Pancreas (tissue), 10 donors: ENCODE measurements at regions not wholly inside any gene's neighbourhood (a gene's known extent, or its start where the extent isn't known, plus 50 kb on each side); places are given as distances from the start of the nearest gene placed in this dataset.

ENCODE experiments used
- ATAC-seq, 4 donors: fragments of 200-7000 bp; cut with Tn5 transposase; one replicate each; pipeline versions ENCODE4 v1.8.0 to v1.9.1; 2020; ENCODE audit warnings: mild to moderate bottlenecking in 4 of 4, moderate library complexity in 4 of 4
- DNase-seq, 6 donors: peaks; one replicate each; pipeline ENCODE4 v3.0.0-alpha.2; 2020
- FAIRE-seq: peaks from 2 replicates; lab custom pipeline; 2012; peaks lifted over from hg19 to GRCh38; lab: Jason Lieb, UNC
- H3K27ac ChIP-seq, 4 donors: fragments of 200-600 bp; sonication (generic); 1 replicate in 3 of 4; 2 replicates in 1 of 4; pipeline versions ENCODE4 v1.5.0 to v1.8.0; 2020
- H3K27me3 ChIP-seq, 4 donors: fragments of 200-600 bp; one replicate each; pipeline ENCODE4 v1.8.0; 2021
- H3K36me3 ChIP-seq, 3 donors: fragments of 200-600 bp; sonication (generic) in 1 of 3; one replicate each; pipeline versions ENCODE4 v1.5.0 to v1.8.0; 2020 to 2021
- H3K4me1 ChIP-seq, 3 donors: fragments of 200-600 bp; one replicate each; pipeline ENCODE4 v1.8.0; 2021
- H3K4me3 ChIP-seq, 4 donors: fragments of 200-600 bp; sonication (generic) in 2 of 4; one replicate each; pipeline versions ENCODE4 v1.5.0 to v1.8.0; 2020 to 2021
- H3K9me3 ChIP-seq, 4 donors: fragments of 200-600 bp; one replicate each; pipeline ENCODE4 v1.8.0; 2021
- CTCF ChIP-seq, 4 donors: fragments of 200-600 bp; sonication (generic) in 3 of 4; IDR thresholded peaks; one replicate each; pipeline versions ENCODE4 v1.5.0 to v1.8.0; 2021; ENCODE audit warnings: antibody characterized with exemption in 4 of 4
- WGBS, 2 donors: extraction: QIAGEN DNeasy Blood & Tissue Kit; methylation state at CpG; one replicate each; pipeline ENCODE4 v1.1.7; 2013; 5-methylcytosine and 5-hydroxymethylcytosine counted together
- intact Hi-C, 3 donors: fragments of 100-400 bp; cut with DNase I; formaldehyde crosslinking; loops; one replicate each; pipeline versions ENCODE4 v1.11.1 to v1.14.2; 2022
- donor health status: healthy with polysubstance abuse.
- donor health status: DM: no; HTN: no; CAD: no; lungs with moderate emphysema.
- donor health status: DM: no; HTN: no; CAD: no.
- donor health status: control.
- donor health status: control.
- donor health status: Bipolar disorder and iron deficiency.
- donor health status: DM: yes; HTN: yes; CAD: no.
- donor health status: DM: no; HTN: no; CAD: no.
- donor health status: DM: no; HTN: no; CAD: no.
- donor health status: DM: yes; HTN: yes; CAD: no.

- FAIRE-seq (no peak), ATAC-seq (peak in 1 of 4 donors; percentile 13), DNase-seq (no peak)
- Histone ChIP-seq H3K27ac (peak overlapping the region in 1 of 4 donors; percentile 12), H3K36me3 (no peaks in the 10 kb centered on the region), H3K4me3 (no peak overlapping the region), H3K4me1 (peaks cover 0 to 9% (median 2%) of the 10 kb centered on the region in 3 donors), H3K9me3 (no peaks in the 10 kb centered on the region), H3K27me3 (no peaks in the 10 kb centered on the region)
- no peak for TF ChIP-seq CTCF (IDR thresholded peaks at IDR 0.05)
- WGBS, 2 donors: 88 to 93% methylated on average over 16 to 17 of the region's 17 CpGs
- intact Hi-C loops: no loop called here
Measured at GRCh38 chr13:24006520-24007248, 109.4 kb upstream of the C1QTNF9B start.

DNA sequence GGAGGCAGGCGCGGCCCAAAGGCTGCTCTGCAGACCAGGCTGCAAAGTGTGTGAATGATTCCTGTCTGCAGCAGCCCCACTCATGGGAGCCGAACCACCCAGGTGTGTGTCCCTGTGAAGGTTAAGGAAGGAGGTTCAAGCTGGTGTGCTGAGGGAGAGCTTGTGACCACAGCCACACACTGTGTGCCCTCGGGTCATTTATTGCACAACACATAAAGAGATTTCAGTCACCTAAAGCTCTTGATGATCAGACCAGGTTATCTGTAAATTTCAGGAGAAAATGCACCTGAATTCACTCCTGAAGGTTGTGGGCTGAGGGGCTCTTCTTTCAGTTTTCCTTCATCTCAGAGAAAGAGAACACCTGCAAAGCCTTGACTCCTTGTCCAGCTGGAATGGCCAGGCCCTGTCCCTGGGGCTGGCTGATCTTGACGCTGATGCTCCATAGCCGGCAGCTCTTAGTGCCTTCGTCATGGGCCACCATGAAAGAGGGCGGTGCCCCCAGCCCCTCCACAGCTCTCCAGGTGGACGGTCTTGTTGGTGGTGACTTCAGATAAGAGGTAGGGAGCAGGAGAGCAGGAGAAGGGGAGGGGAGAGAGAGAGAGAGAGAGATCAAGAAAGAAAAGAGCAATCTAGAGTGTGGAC lies 110.8 kb upstream of the C1QTNF9B start:
- ATAC-seq: no peak
- Histone ChIP-seq H3K27ac (no peak overlapping the region), H3K4me1 (peaks cover 0 to 9% (median 2%) of the 10 kb centered on the region in 3 donors), H3K4me3 (no peak overlapping the region), H3K9me3 (no peaks in the 10 kb centered on the region), H3K36me3 (no peaks in the 10 kb centered on the region), H3K27me3 (no peaks in the 10 kb centered on the region)
- no peak for DNase-seq
- intact Hi-C loops: no loop called here
- no peak for TF ChIP-seq CTCF (IDR thresholded peaks at IDR 0.05)
- 87 to 93% methylated on average over 9 of the region's 9 CpGs for WGBS, 2 donors
- no peak for FAIRE-seq

DNA sequence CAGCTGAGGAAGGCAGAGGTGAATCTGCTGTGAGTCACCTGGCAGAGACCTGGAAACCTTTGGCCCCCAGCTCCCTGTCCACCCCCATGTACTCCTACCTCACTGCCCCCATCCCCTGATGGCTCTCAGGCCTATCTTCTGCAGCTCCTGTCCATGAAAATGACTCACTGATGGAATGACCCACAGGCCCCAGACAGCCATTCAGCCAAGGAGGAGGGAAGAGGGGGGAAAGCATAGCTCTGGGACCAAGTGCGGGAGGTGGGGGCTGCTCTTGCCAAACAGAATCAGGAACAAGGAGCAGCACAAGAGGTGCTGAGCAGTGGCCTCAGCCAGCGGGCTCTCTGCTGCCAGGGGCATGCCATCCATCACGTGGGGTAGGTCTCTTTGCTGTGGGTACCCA lies 111.4 kb upstream of the C1QTNF9B start:
- Histone ChIP-seq H3K27ac (no peak overlapping the region), H3K9me3 (no peaks in the 10 kb centered on the region), H3K36me3 (no peaks in the 10 kb centered on the region), H3K27me3 (no peaks in the 10 kb centered on the region), H3K4me3 (no peak overlapping the region), H3K4me1 (peaks cover 0 to 9% (median 2%) of the 10 kb centered on the region in 3 donors)
- no peak for TF ChIP-seq CTCF (IDR thresholded peaks at IDR 0.05)
- ATAC-seq (no peak), DNase-seq (no peak), FAIRE-seq (no peak)
- intact Hi-C loops: no loop called here
- WGBS, 2 donors: 89 to 92% methylated on average over 3 of the region's 3 CpGs

- 80 to 88% methylated on average over 7 of the region's 7 CpGs for WGBS, 2 donors
- no peak for FAIRE-seq
Measured at GRCh38 chr13:24011266-24011665, 114.0 kb upstream of the C1QTNF9B start.

More at GRCh38 chr13:24011266-24011665, 114.0 kb upstream of the C1QTNF9B start:
- no peak overlapping the region for H3K27ac ChIP-seq
- DNase-seq: no peak
- peaks cover 0 to 2% (median 0%) of the 10 kb centered on the region in 3 donors for H3K4me1 ChIP-seq
- H3K4me3 ChIP-seq: no peak overlapping the region
- peak in 1 of 4 donors; percentile 37 for ATAC-seq
- no peak for TF ChIP-seq CTCF (IDR thresholded peaks at IDR 0.05)
- intact Hi-C loops: loop anchor here in 1 of 3 donors (10.0 kb wide), 1 partner anchor 214 kb away; no protein-coding TSS in a partner anchor
- H3K27me3 ChIP-seq: no peaks in the 10 kb centered on the region
- H3K36me3 ChIP-seq: no peaks in the 10 kb centered on the region
- no peaks in the 10 kb centered on the region for H3K9me3 ChIP-seq
